Loucy (cell line): ENCODE measurements at regions not wholly inside any gene's neighbourhood (a gene's known extent, or its start where the extent isn't known, plus 50 kb on each side); places are given as distances from the start of the nearest gene placed in this dataset.

Source experiments
- CTCF ChIP-seq: fragments of 200-600 bp; sonication (generic); conservative IDR thresholded peaks from 2 replicates; pipeline ENCODE4 v1.5.1; 2014; ENCODE audit warnings: mild to moderate bottlenecking, antibody characterized with exemption, low read length
- EZH2phosphoT487 ChIP-seq: fragments of 200-600 bp; IDR thresholded peaks from 2 replicates; pipeline ENCODE4 v1.6.1; 2018; ENCODE audit warnings: antibody characterized with exemption, mild to moderate bottlenecking, moderate library complexity, borderline replicate concordance

- TF ChIP-seq CTCF, result no peak
- TF ChIP-seq EZH2phosphoT487, result no peak
Measured at GRCh38 chr9:87270848-87271234, 226.8 kb upstream of the DAPK1 start.
